GM12891 (cell line): ENCODE measurements at regions not wholly inside any gene's neighbourhood (a gene's known extent, or its start where the extent isn't known, plus 50 kb on each side); places are given as distances from the start of the nearest gene placed in this dataset.

Experiments
- PAX5 ChIP-seq: IDR thresholded peaks from 2 replicates; pipeline ENCODE4 v1.6.1; 2011; ENCODE audit warnings: low read length, moderate library complexity, mild to moderate bottlenecking; ENCODE audit not compliant: insufficient read depth, severe bottlenecking
- POLR2A ChIP-seq: IDR thresholded peaks from 2 replicates; pipeline ENCODE4 v1.6.1; 2011; ENCODE audit warnings: low read depth, low read length, control low read depth
- POU2F2 ChIP-seq: IDR thresholded peaks from 2 replicates; pipeline ENCODE4 v1.6.1; 2011; ENCODE audit warnings: low read depth, mild to moderate bottlenecking, control low read depth, low read length, moderate library complexity

GRCh38 chr18:25463726-25464125 is 111.8 kb upstream of the ZNF521 start:
- TF ChIP-seq PAX5 (no peak), POLR2A (no peak), POU2F2 (no peak)
